ENCODE measurements at regions not wholly inside any gene's neighbourhood (a gene's known extent, or its start where the extent isn't known, plus 50 kb on each side); places are given as distances from the start of the nearest gene placed in this dataset.

- no peak for TF ChIP-seq EZH2phosphoT487 (IDR thresholded peaks at IDR 0.05; ENCODE audit: unreplicated experiment)
- 0 out of 4 replicates have a peak, but pooled peaks of 1 of the 2 experiments have one; percentile 8 for TF ChIP-seq CTCF (conservative IDR thresholded peaks at IDR 0.05; ENCODE audit: low read depth in 2 of 2)
- TF ChIP-seq ZNF331 (CRISPR knock-in tag; IDR thresholded peaks at IDR 0.05; ENCODE audit: low read depth): no peak
- TF ChIP-seq CREB1 (CRISPR knock-in tag; IDR thresholded peaks at IDR 0.05; ENCODE audit: low read depth): no peak
- no peak for TF ChIP-seq POLR2AphosphoS5 (IDR thresholded peaks at IDR 0.05; ENCODE audit: low read depth)
- no peak for TF ChIP-seq ZNF114 (CRISPR knock-in tag; IDR thresholded peaks at IDR 0.05)
- TF ChIP-seq JUNB (IDR thresholded peaks at IDR 0.05; ENCODE audit: unreplicated experiment): no peak
- TF ChIP-seq ETS1 (IDR thresholded peaks at IDR 0.05): no peak
- TF ChIP-seq EZH2 (IDR thresholded peaks at IDR 0.05; ENCODE audit: low read depth, unreplicated experiment): no peak
- no peak for TF ChIP-seq STAT1 (IDR thresholded peaks at IDR 0.05; ENCODE audit: unreplicated experiment)
- no peak for TF ChIP-seq NANOG (IDR thresholded peaks at IDR 0.05; ENCODE audit: borderline replicate concordance)
- TF ChIP-seq REST (IDR thresholded peaks at IDR 0.05; ENCODE audit: unreplicated experiment): no peak
- no peak for TF ChIP-seq ZNF462 (CRISPR knock-in tag; IDR thresholded peaks at IDR 0.05)
Measured at GRCh38 chr12:111138016-111138415, 217.6 kb upstream of the MYL2 start.
